AG09319 (cell line): ENCODE measurements at regions not wholly inside any gene's neighbourhood (a gene's known extent, or its start where the extent isn't known, plus 50 kb on each side); places are given as distances from the start of the nearest gene placed in this dataset.

Experiments used
- DNase-seq: peaks from one replicate; pipeline ENCODE4 v3.0.0-alpha.2; 2010; ENCODE audit warnings: low read depth; ENCODE audit errors: extremely low read depth
- TF ChIP-seq, protein P1 (sequence below): IDR thresholded peaks from 2 replicates; pipeline ENCODE4 v1.5.1; 2011; ENCODE audit warnings: low read depth, mild to moderate bottlenecking, inconsistent platforms, low read length, moderate library complexity

DNA sequence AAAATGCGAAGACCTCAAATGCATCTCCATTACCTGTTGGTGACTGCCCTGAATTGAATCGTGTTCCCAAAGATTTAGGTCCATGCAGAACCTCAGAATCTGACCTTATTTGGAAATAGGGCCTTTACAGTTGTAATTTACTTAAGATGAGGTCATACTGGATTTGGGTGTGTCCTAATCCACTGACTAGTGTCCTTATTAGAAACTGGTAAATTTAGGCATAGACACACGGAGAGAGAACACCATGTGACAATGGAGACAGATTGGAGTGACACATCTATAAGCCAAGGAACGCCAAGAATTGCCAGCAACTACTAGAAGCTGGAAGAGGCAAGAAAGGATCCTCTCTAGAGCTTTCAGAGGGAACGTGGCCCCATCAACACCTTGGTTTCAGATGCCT is 203.1 kb downstream of the SMAD2 start:
- TF ChIP-seq, protein P1, sequence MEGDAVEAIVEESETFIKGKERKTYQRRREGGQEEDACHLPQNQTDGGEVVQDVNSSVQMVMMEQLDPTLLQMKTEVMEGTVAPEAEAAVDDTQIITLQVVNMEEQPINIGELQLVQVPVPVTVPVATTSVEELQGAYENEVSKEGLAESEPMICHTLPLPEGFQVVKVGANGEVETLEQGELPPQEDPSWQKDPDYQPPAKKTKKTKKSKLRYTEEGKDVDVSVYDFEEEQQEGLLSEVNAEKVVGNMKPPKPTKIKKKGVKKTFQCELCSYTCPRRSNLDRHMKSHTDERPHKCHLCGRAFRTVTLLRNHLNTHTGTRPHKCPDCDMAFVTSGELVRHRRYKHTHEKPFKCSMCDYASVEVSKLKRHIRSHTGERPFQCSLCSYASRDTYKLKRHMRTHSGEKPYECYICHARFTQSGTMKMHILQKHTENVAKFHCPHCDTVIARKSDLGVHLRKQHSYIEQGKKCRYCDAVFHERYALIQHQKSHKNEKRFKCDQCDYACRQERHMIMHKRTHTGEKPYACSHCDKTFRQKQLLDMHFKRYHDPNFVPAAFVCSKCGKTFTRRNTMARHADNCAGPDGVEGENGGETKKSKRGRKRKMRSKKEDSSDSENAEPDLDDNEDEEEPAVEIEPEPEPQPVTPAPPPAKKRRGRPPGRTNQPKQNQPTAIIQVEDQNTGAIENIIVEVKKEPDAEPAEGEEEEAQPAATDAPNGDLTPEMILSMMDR: no peak
- no peak for DNase-seq

DNA sequence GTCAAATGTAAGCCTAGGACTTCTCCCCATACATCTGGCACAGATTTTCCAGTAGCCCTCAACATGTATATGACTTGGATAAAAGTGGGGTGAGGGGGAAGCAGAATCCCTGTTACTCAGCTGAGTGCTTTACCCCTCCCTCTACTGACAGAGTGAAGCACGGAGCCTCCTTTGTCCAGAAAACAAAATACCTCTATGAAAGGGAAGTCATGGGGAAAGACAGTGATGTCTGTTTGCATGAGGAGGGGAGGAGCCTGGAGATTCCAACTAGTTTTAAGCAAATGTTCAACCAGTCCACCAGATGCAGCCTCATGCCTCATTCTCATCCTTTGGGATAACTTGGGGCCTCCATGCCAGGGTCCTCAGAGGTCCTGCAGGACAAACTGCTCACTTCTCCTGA is 203.9 kb downstream of the SMAD2 start:
- TF ChIP-seq, protein P1: no peak
- DNase-seq: no peak

DNA sequence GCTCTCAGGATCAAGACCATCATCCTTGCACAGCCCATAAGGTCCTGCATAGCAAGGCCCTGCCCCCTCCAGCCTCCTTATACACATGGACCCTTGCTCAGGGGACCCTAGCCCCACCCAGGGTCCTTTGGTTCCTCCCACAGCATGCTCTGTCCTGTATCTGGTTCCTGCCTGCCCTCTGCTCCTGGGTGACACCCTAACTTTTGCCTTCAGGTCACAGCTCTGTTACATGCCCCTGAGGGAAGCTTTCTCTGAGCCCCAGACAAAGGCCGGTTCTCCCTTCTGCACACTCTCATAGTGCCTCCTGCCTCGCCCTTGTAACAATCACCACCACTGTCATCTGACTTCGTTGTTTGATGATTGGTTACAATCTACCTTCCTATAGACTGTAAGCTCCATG is 204.8 kb downstream of the SMAD2 start:
- TF ChIP-seq, protein P1: no peak
- no peak for DNase-seq

DNA sequence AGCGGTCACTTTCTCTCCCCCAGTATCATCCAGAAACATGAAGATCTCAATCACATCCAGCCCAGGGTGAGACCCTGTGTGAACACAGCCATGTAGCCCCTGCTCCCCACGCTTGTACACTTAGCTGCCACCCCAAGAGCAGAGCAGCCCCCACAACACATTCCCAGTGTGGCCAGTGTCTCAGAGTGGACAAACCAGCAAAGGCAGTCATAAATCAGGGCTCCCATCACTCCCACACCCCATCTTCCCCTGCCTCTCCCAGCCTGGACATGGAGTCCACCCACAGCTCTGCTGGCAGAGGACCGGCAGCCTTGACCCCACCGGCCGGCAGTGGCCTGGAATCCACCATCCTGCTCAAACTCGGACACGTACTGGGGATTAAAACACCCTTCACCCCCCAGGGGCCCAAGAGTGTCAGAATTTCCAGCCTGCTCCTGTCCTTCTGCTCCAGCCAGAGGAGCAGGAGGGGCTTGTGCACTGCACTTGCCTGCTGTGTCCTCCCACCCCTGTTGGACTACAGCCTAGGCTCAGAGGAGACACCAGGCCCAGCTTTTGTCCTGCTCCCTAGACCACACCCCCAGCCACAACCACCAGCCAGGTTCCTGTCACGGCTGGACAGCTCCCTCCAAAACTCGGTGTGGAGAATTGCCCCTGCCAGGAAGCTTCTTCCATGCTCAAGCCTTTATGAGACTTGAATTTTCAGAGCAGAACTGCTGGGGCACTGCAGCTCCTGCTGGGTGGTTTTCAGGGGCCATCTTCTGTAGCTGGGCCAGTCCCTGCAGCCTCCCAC is 206.1 kb downstream of the SMAD2 start:
- TF ChIP-seq, protein P1: no peak
- DNase-seq: no peak

GRCh38 chr18:47721876-47722275 is 208.6 kb downstream of the SMAD2 start:
- no peak for DNase-seq
- TF ChIP-seq, protein P1: no peak

DNA sequence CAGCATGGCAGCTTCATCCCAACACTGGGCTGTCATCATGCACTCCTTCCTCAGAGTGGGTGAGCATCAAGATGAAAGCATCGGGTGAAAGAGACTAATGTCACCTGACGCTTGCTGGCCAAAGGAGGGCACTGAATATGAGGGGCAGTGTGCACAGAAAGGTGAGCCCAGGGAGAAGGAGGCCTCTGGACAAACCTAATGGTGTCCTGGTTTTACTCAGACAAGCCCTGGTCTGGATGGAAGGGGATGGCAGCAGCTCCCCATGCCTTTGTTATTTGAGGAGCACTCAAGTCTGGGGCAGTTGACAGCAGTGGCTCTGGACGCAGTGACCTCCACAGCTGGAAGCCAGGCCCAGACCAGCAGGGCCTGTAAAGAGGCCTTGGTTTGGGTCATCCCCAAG is 209.7 kb downstream of the SMAD2 start:
- TF ChIP-seq, protein P1: no peak
- DNase-seq: no peak

DNA sequence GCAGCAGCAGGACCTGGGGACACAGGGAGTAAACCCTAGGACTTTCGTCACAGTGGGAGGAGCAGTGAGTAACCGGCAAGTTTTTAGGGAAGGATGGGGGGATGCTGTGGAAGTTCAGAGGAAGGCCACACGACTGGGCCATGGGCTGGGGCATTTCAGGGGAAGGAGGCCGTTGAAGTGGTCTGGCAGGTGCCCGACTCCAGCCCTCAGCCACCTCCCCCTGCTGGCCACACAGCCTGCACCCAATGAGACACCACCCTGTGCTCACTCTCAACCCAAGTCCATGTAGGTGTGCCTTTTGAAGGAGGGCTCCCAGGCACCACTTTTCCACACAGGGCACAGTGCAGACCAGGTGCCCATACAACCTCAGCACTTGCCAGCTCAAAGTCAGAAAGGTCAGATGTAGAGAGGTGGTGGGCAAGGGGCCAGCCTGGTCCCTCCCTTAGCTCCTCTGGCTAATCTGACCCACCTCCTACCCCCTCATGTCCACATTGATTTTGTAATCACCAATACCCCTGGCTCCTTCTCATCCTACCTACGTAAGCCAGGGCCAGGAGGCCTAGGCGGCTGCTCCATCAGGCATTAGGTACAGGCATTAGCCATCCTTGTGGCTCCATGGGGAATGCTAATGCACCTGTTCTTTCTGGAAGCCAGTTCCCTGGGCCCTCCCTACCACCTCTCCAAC is 211.2 kb downstream of the SMAD2 start:
- DNase-seq: no peak
- TF ChIP-seq, protein P1: no peak
